A549 (cell line): ENCODE measurements at regions not wholly inside any gene's neighbourhood (a gene's known extent, or its start where the extent isn't known, plus 50 kb on each side); places are given as distances from the start of the nearest gene placed in this dataset.

Source experiments
- ATAC-seq, 2 experiments: fragments of 200-7000 bp in 1 of 2; fragments of >200 bp in 1 of 2; cut with Nextera tagmentation in 1 of 2; cut with Tn5 transposase in 1 of 2; 3 replicates each; pipeline versions ENCODE4 v1.8.0 to v1.9.1; 2018 to 2020; ENCODE audit warnings: mild to moderate bottlenecking in 1 of 2, moderate library complexity in 1 of 2
- CTCF ChIA-PET: fragments of 300-600 bp; sonication (Branson Sonifier 250); formaldehyde crosslinking; extraction: SDS; loops from one replicate; lab custom pipeline; 2021; ENCODE audit warnings: antibody characterized with exemption, inconsistent platforms; lab: Yijun Ruan, JAX
- POLR2A ChIA-PET: fragments of 350-600 bp; formaldehyde crosslinking; extraction: SDS; loops from one replicate; lab custom pipeline; 2021; ENCODE audit warnings: antibody characterized with exemption, inconsistent platforms; lab: Yijun Ruan, JAX
- DNase-seq, 2 experiments: peaks; one replicate each; pipeline versions ENCODE4 v3.0.0 to v3.0.0-alpha.2; 2011 to 2016; ENCODE audit warnings: low read depth in 1 of 2, low spot score in 1 of 2
- FAIRE-seq: peaks from 2 replicates; lab custom pipeline; 2011; peaks lifted over from hg19 to GRCh38; lab: Jason Lieb, UNC
- H3K27ac ChIP-seq, 2 experiments: fragments of >200 bp; sonication (Bioruptor Twin); formaldehyde crosslinking; 3 replicates each; pipeline ENCODE4 v1.5.1; 2016 to 2017
- H3K4me1 ChIP-seq: fragments of >200 bp; sonication (Bioruptor Twin); formaldehyde crosslinking; 3 replicates; pipeline ENCODE4 v1.6.1; 2016
- H3K4me2 ChIP-seq: fragments of >200 bp; sonication (Bioruptor Twin); formaldehyde crosslinking; 3 replicates; pipeline ENCODE4 v1.6.1; 2016
- H3K4me3 ChIP-seq: fragments of >200 bp; sonication (Bioruptor Twin); formaldehyde crosslinking; 3 replicates; pipeline ENCODE4 v1.5.1; 2016
- H3K9me3 ChIP-seq: fragments of >200 bp; sonication (Bioruptor Twin); formaldehyde crosslinking; 3 replicates; pipeline ENCODE4 v1.6.1; 2016
- BCL3 ChIP-seq: fragments of >200 bp; sonication (Bioruptor Twin); formaldehyde crosslinking; IDR thresholded peaks from 3 replicates; pipeline ENCODE4 v1.6.1; 2016
- BHLHE40 ChIP-seq: IDR thresholded peaks from 2 replicates; pipeline ENCODE4 v1.6.1; 2012; ENCODE audit warnings: low read depth, low read length, inconsistent platforms
- CBX8 ChIP-seq: fragments of 200-600 bp; sonication (generic); IDR thresholded peaks from 2 replicates; pipeline ENCODE4 v1.6.1; 2016
- CTCF ChIP-seq: fragments of >200 bp; sonication (Bioruptor Twin); formaldehyde crosslinking; IDR thresholded peaks from 3 replicates; pipeline ENCODE4 v1.5.1; 2016
- EHF ChIP-seq: fragments of 250-450 bp; sonication (Bioruptor Pico); IDR thresholded peaks from 2 replicates; pipeline ENCODE4 v1.5.0; 2020; ENCODE audit warnings: mild to moderate bottlenecking
- EHMT2 ChIP-seq: fragments of 200-600 bp; sonication (generic); IDR thresholded peaks from 2 replicates; pipeline ENCODE4 v1.6.1; 2016; ENCODE audit warnings: antibody characterized with exemption, low read depth, mild to moderate bottlenecking, moderate library complexity
- ELK1 ChIP-seq: fragments of 150-350 bp; IDR thresholded peaks from 2 replicates; pipeline ENCODE4 v1.6.1; 2014; ENCODE audit warnings: low read depth, mild to moderate bottlenecking, low read length
- ESRRA ChIP-seq: fragments of 150-350 bp; IDR thresholded peaks from 2 replicates; pipeline ENCODE4 v1.6.1; 2014; ENCODE audit warnings: mild to moderate bottlenecking, low read length, borderline replicate concordance
- FOSB ChIP-seq: fragments of 250-450 bp; sonication (Bioruptor Pico); IDR thresholded peaks from 2 replicates; pipeline ENCODE4 v1.5.0; 2020; ENCODE audit warnings: mild to moderate bottlenecking, moderate library complexity
- FOSL2 ChIP-seq, 2 experiments: fragments of 450-650 bp in 1 of 2; fragments of >200 bp in 1 of 2; sonication (Bioruptor Twin) in 1 of 2; formaldehyde crosslinking; IDR thresholded peaks; 2 replicates each; pipeline versions ENCODE4 v1.5.0 to v1.6.1; 2016 to 2020; ENCODE audit warnings: mild to moderate bottlenecking in 1 of 2, moderate library complexity in 1 of 2
- FOXS1 ChIP-seq: fragments of 250-450 bp; sonication (Bioruptor Pico); IDR thresholded peaks from 2 replicates; pipeline ENCODE4 v1.5.0; 2020; ENCODE audit warnings: mild to moderate bottlenecking, moderate library complexity
- HDAC2 ChIP-seq: fragments of 200-600 bp; sonication (generic); IDR thresholded peaks from 2 replicates; pipeline ENCODE4 v1.6.1; 2016
- HOXA7 ChIP-seq: fragments of 250-450 bp; sonication (Bioruptor Pico); IDR thresholded peaks from 2 replicates; pipeline ENCODE4 v1.5.0; 2020; ENCODE audit warnings: mild to moderate bottlenecking, moderate library complexity
- MAFK ChIP-seq: fragments of 450-650 bp; IDR thresholded peaks from 2 replicates; pipeline ENCODE4 v1.6.1; 2014; ENCODE audit not compliant: partially characterized antibody
- MAZ ChIP-seq: fragments of 150-350 bp; IDR thresholded peaks from 2 replicates; pipeline ENCODE4 v1.6.1; 2014; ENCODE audit warnings: antibody characterized with exemption, low read depth, low read length, borderline replicate concordance
- NFE2L2 ChIP-seq: fragments of 150-350 bp; conservative IDR thresholded peaks from 2 replicates; pipeline ENCODE4 v1.6.1; 2014; ENCODE audit warnings: low read length
- NPAS2 ChIP-seq: fragments of 250-450 bp; sonication (Bioruptor Pico); IDR thresholded peaks from 2 replicates; pipeline ENCODE4 v1.8.0; 2022; ENCODE audit warnings: mild to moderate bottlenecking, moderate library complexity, borderline replicate concordance
- PHF8 ChIP-seq: fragments of 200-600 bp; sonication (generic); IDR thresholded peaks from 2 replicates; pipeline ENCODE4 v1.6.1; 2016; ENCODE audit warnings: low read depth, mild to moderate bottlenecking, antibody characterized with exemption, moderate library complexity, borderline replicate concordance
- POLR2AphosphoS2 ChIP-seq: conservative IDR thresholded peaks from 2 replicates; pipeline ENCODE4 v1.6.1; 2012; ENCODE audit warnings: low read length, improper control_type of control experiment, inconsistent platforms
- RAD21 ChIP-seq, 2 experiments: fragments of >200 bp in 1 of 2; sonication (Bioruptor Twin) in 1 of 2; formaldehyde crosslinking in 1 of 2; IDR thresholded peaks in 1 of 2; conservative IDR thresholded peaks in 1 of 2; 2 replicates in 1 of 2; 3 replicates in 1 of 2; pipeline ENCODE4 v1.6.1; 2012 to 2018; ENCODE audit warnings: inconsistent platforms in 1 of 2
- RFX5 ChIP-seq: fragments of 450-650 bp; IDR thresholded peaks from 2 replicates; pipeline ENCODE4 v1.7.1; 2014; ENCODE audit warnings: antibody characterized with exemption, mild to moderate bottlenecking, moderate library complexity
- SREBF2 ChIP-seq: fragments of 450-650 bp; IDR thresholded peaks from 2 replicates; pipeline ENCODE4 v1.6.1; 2014; ENCODE audit warnings: mild to moderate bottlenecking, moderate library complexity
- TFCP2L1 ChIP-seq: fragments of 250-450 bp; sonication (Bioruptor Pico); IDR thresholded peaks from 2 replicates; pipeline ENCODE4 v1.5.0; 2021; ENCODE audit warnings: mild to moderate bottlenecking
- TP53 ChIP-seq: fragments of 250-450 bp; sonication (Bioruptor Pico); IDR thresholded peaks from 2 replicates; pipeline ENCODE4 v1.5.0; 2021; ENCODE audit warnings: mild to moderate bottlenecking, moderate library complexity
- ZFP36 ChIP-seq: fragments of 450-650 bp; IDR thresholded peaks from 2 replicates; pipeline ENCODE4 v1.6.1; 2014; ENCODE audit warnings: borderline replicate concordance; ENCODE audit not compliant: partially characterized antibody
- ZNF302 ChIP-seq: fragments of 250-450 bp; sonication (Bioruptor Pico); IDR thresholded peaks from 2 replicates; pipeline ENCODE4 v1.9.0; 2021; ENCODE audit warnings: inconsistent platforms, mild to moderate bottlenecking, moderate library complexity
- ZSCAN20 ChIP-seq: fragments of 250-450 bp; sonication (Bioruptor Pico); IDR thresholded peaks from 2 replicates; pipeline ENCODE4 v1.8.0; 2022; ENCODE audit warnings: mild to moderate bottlenecking, moderate library complexity
- WGBS: methylation state at CpG from one replicate; pipeline ENCODE4 v1.1.6; 2017; ENCODE audit errors: missing lambda C conversion rate; 5-methylcytosine and 5-hydroxymethylcytosine counted together
- TF ChIP-seq, protein P1 (sequence below): fragments of >200 bp; sonication (Bioruptor Twin); formaldehyde crosslinking; IDR thresholded peaks from 2 replicates; pipeline ENCODE4 v1.6.1; 2016
- TF ChIP-seq, protein P2 (sequence below): IDR thresholded peaks from 2 replicates; pipeline ENCODE4 v1.6.1; 2012

DNA sequence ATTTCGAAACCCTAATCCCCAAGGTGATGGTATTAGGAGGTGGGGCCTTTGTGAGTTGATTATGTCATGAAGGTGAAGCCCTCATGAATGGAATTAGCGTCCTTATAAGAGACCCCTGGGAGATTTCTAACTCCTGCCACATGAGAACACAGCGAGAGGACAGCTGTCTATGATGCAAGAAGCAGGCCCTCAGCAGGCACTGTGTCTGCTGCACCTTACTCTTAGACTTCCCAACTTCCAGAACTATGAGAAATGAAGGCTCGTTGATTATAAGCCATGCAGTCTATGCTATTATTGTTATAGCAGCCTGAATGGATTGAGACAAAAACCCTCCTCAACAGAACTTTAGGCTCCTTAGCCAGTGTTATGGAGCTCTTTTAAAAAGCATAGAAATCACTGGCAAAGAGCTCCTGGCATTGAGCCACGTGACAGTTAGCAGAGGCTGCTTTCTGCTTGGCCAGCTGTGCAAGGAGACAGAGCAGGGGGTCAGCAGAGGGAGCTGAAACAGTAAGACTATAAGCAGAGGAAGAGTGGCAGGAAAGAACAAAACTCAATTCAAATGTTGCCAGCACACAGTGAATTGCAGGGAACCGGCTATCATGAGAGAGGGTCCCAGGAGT lies 219.2 kb upstream of the FAT1 start:
- CTCF ChIA-PET, result interaction anchor here (0.8 to 0.9 kb wide), 2 partner anchors 216 to 217 kb away, joined by 3 read pairs; no protein-coding TSS in a partner anchor
- no peak for ATAC-seq
- POLR2A ChIA-PET, result no interaction called here

GRCh38 chr4:186943411-186943810 lies 219.8 kb upstream of the FAT1 start:
- WGBS, result 90% methylated on average over 2 of the region's 2 CpGs
- POLR2A ChIA-PET, result no interaction called here
- no peak for DNase-seq
- ATAC-seq, result no peak
- Histone ChIP-seq H3K4me3 (no peak overlapping the region), H3K27ac (no peak overlapping the region), H3K9me3 (no peaks in the 10 kb centered on the region), H3K4me1 (peaks cover 6% of the 10 kb centered on the region; the same call in 1 of the 3 replicates), H3K4me2 (no peak overlapping the region)
- FAIRE-seq, result no peak
- TF ChIP-seq CBX8 (no peak), TP53 (CRISPR knock-in tag) (no peak), RFX5 (no peak), MAZ (no peak), RAD21 (conservative IDR thresholded peaks at IDR 0.05 in 1 of 2, IDR thresholded peaks at IDR 0.05 in 1 of 2) (no peak), EHMT2 (no peak), FOXS1 (CRISPR knock-in tag) (no peak), CTCF (no peak), BHLHE40 (no peak), ZSCAN20 (no peak), PHF8 (no peak), ELK1 (no peak), BCL3 (no peak), ZNF302 (CRISPR knock-in tag) (no peak), SREBF2 (no peak), MAFK (no peak), NPAS2 (CRISPR knock-in tag) (no peak), HDAC2 (no peak), POLR2AphosphoS2 (no peak)
- TF ChIP-seq, protein P1, sequence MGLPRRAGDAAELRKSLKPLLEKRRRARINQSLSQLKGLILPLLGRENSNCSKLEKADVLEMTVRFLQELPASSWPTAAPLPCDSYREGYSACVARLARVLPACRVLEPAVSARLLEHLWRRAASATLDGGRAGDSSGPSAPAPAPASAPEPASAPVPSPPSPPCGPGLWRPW, result no peak
- CTCF ChIA-PET, result interaction anchor here (0.6 kb wide), 1 partner anchor 214 kb away, joined by 3 read pairs; no protein-coding TSS in a partner anchor

More for the DNA sequence above, 219.2 kb upstream of the FAT1 start:
- TF ChIP-seq ZFP36 (no peak), EHF (CRISPR knock-in tag) (no peak), ESRRA (no peak), FOSB (CRISPR knock-in tag) (no peak), HOXA7 (CRISPR knock-in tag) (no peak), TFCP2L1 (CRISPR knock-in tag) (no peak), FOSL2 (IDR thresholded peaks at IDR 0.05) (no peak), FOSL2 (CRISPR knock-in tag; IDR thresholded peaks at IDR 0.05) (no peak), NFE2L2 (no peak), SREBF2 (no peak)
- TF ChIP-seq, protein P2, sequence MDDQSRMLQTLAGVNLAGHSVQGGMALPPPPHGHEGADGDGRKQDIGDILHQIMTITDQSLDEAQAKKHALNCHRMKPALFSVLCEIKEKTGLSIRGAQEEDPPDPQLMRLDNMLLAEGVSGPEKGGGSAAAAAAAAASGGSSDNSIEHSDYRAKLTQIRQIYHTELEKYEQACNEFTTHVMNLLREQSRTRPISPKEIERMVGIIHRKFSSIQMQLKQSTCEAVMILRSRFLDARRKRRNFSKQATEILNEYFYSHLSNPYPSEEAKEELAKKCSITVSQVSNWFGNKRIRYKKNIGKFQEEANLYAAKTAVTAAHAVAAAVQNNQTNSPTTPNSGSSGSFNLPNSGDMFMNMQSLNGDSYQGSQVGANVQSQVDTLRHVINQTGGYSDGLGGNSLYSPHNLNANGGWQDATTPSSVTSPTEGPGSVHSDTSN, result no peak
- DNase-seq (no peak), FAIRE-seq (no peak)
- H3K9me3 ChIP-seq, result no peaks in the 10 kb centered on the region
- peaks cover 6% of the 10 kb centered on the region; the same call in 1 of the 3 replicates for H3K4me1 ChIP-seq
- no peak overlapping the region for H3K4me2 ChIP-seq
- H3K27ac ChIP-seq, result no peak overlapping the region
- H3K4me3 ChIP-seq, result no peak overlapping the region
- 76% methylated on average over 6 of the region's 6 CpGs for WGBS
